ENCODE measurements at regions not wholly inside any gene's neighbourhood (a gene's known extent, or its start where the extent isn't known, plus 50 kb on each side); places are given as distances from the start of the nearest gene placed in this dataset.

GRCh38 chr6:164336455-164336854 is 921.9 kb downstream of the QKI start:
- Mint-ChIP-seq H3K9me3 (ENCODE audit: low read depth) (no peaks in the 10 kb centered on the region), H3K4me1 (ENCODE audit: low read depth) (no peaks in the 10 kb centered on the region), H3K4me3 (ENCODE audit: unreplicated experiment) (no peak overlapping the region), H3K27ac (ENCODE audit: unreplicated experiment) (no peak overlapping the region), H3K27me3 (ENCODE audit: low read depth) (no peaks in the 10 kb centered on the region), H3K36me3 (ENCODE audit: low read depth) (no peaks in the 10 kb centered on the region)
- DNase-seq (ENCODE audit: low spot score): no peak
- TF ChIP-seq, protein P1, sequence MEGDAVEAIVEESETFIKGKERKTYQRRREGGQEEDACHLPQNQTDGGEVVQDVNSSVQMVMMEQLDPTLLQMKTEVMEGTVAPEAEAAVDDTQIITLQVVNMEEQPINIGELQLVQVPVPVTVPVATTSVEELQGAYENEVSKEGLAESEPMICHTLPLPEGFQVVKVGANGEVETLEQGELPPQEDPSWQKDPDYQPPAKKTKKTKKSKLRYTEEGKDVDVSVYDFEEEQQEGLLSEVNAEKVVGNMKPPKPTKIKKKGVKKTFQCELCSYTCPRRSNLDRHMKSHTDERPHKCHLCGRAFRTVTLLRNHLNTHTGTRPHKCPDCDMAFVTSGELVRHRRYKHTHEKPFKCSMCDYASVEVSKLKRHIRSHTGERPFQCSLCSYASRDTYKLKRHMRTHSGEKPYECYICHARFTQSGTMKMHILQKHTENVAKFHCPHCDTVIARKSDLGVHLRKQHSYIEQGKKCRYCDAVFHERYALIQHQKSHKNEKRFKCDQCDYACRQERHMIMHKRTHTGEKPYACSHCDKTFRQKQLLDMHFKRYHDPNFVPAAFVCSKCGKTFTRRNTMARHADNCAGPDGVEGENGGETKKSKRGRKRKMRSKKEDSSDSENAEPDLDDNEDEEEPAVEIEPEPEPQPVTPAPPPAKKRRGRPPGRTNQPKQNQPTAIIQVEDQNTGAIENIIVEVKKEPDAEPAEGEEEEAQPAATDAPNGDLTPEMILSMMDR (IDR thresholded peaks at IDR 0.05): no peak

GRCh38 chr6:164331026-164331425 is 916.5 kb downstream of the QKI start:
- no peak overlapping the region for H3K4me3 Mint-ChIP-seq (ENCODE audit: unreplicated experiment)
- H3K4me1 Mint-ChIP-seq (ENCODE audit: low read depth): no peaks in the 10 kb centered on the region
- H3K27ac Mint-ChIP-seq (ENCODE audit: unreplicated experiment): no peak overlapping the region
- no peaks in the 10 kb centered on the region for H3K9me3 Mint-ChIP-seq (ENCODE audit: low read depth)
- TF ChIP-seq, protein P1 (IDR thresholded peaks at IDR 0.05): no peak
- no peaks in the 10 kb centered on the region for H3K36me3 Mint-ChIP-seq (ENCODE audit: low read depth)
- no peak for DNase-seq (ENCODE audit: low spot score)
- H3K27me3 Mint-ChIP-seq (ENCODE audit: low read depth): no peaks in the 10 kb centered on the region

DNA sequence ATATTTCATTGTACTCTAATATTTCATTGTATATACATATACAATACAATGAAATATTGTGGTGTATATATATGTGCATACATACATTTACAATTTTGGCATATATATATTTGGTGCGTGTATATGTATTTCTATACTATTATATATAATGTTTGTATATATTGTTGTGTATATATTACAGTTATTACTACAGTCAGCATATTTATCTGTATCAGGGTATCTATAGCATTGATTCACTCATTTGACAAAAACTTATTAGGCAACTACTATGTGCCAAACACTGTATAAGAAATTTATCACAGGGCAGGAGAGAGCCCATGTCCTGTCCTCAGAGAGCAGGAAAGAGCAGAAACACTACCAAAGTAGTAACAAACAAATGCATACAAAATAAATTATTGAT is 910.6 kb downstream of the QKI start:
- no peaks in the 10 kb centered on the region for H3K36me3 Mint-ChIP-seq (ENCODE audit: low read depth)
- H3K27me3 Mint-ChIP-seq (ENCODE audit: low read depth): no peaks in the 10 kb centered on the region
- DNase-seq (ENCODE audit: low spot score): no peak
- no peak overlapping the region for H3K4me3 Mint-ChIP-seq (ENCODE audit: unreplicated experiment)
- TF ChIP-seq, protein P1 (IDR thresholded peaks at IDR 0.05): no peak
- no peak overlapping the region for H3K27ac Mint-ChIP-seq (ENCODE audit: unreplicated experiment)
- H3K9me3 Mint-ChIP-seq (ENCODE audit: low read depth): peaks cover 7% of the 10 kb centered on the region
- peaks cover 6% of the 10 kb centered on the region for H3K4me1 Mint-ChIP-seq (ENCODE audit: low read depth)

DNA sequence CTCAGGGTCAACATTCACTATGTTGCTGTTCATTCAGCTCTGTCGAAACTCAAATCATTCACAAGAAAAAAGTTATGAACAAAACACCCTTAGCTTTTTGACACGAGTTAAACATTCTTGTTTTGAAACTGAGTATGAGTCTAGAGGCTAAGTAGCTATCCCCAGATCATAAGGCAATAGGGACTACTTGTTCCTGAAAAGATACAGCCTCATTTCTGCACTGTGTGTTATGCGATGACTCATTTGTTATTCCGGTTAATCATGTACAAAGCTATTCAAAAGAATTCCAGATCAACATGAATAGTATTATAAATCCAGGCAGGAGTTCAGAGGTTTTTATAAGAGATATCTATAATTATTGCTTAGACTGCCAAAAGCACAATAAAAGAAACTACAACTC is 908.0 kb downstream of the QKI start:
- Mint-ChIP-seq H3K27me3 (ENCODE audit: low read depth) (no peaks in the 10 kb centered on the region), H3K27ac (ENCODE audit: unreplicated experiment) (peak overlapping the region; percentile 64), H3K4me1 (ENCODE audit: low read depth) (peaks cover 6% of the 10 kb centered on the region), H3K4me3 (ENCODE audit: unreplicated experiment) (no peak overlapping the region), H3K9me3 (ENCODE audit: low read depth) (peaks cover 15% of the 10 kb centered on the region), H3K36me3 (ENCODE audit: low read depth) (no peaks in the 10 kb centered on the region)
- no peak for DNase-seq (ENCODE audit: low spot score)
- TF ChIP-seq, protein P1 (IDR thresholded peaks at IDR 0.05): no peak

DNA sequence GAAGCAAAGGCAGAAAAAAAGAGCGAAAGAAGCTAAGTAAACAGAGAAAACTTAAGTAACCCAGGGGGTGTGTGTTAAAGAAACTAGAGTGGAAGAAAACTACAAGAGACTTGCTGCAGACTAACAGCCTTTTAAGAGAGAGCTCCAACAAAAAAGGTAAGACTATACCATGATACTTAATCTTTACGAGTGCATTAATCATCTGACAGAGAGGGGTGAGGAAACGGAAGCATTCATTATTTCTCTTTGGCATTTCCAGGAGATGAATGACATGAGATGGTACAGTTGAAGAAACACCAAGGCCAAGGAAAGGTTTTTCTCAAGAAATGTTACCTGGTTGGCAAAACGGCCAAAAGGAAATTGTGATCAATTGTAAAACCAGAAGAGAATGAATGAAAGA is 906.8 kb downstream of the QKI start:
- H3K9me3 Mint-ChIP-seq (ENCODE audit: low read depth): peaks cover 15% of the 10 kb centered on the region
- no peak for DNase-seq (ENCODE audit: low spot score)
- no peaks in the 10 kb centered on the region for H3K36me3 Mint-ChIP-seq (ENCODE audit: low read depth)
- TF ChIP-seq, protein P1 (IDR thresholded peaks at IDR 0.05): no peak
- H3K4me3 Mint-ChIP-seq (ENCODE audit: unreplicated experiment): no peak overlapping the region
- no peak overlapping the region for H3K27ac Mint-ChIP-seq (ENCODE audit: unreplicated experiment)
- H3K4me1 Mint-ChIP-seq (ENCODE audit: low read depth): peaks cover 6% of the 10 kb centered on the region
- no peaks in the 10 kb centered on the region for H3K27me3 Mint-ChIP-seq (ENCODE audit: low read depth)
